SIG-M5 treated with dmso at 0.1 percent for 504 hours (cell line): ENCODE measurements at regions not wholly inside any gene's neighbourhood (a gene's known extent, or its start where the extent isn't known, plus 50 kb on each side); places are given as distances from the start of the nearest gene placed in this dataset.

Source experiments
- DNase-seq: peaks from one replicate; lab custom pipeline; 2025; ENCODE audit not compliant: unreplicated experiment; lab: John Stamatoyannopoulos, UW

GRCh38 chr16:59210955-59211541 lies 476.9 kb upstream of the GOT2 start:
- no peak for DNase-seq

GRCh38 chr16:59205403-59205802 lies 471.3 kb upstream of the GOT2 start:
- no peak for DNase-seq

GRCh38 chr16:59204589-59204988 lies 470.5 kb upstream of the GOT2 start:
- DNase-seq, result no peak

- DNase-seq, result no peak
These were observed 468.2 kb upstream of the GOT2 start for GRCh38 chr16:59202233-59202862.

- DNase-seq, result no peak
These were observed 467.7 kb upstream of the GOT2 start for GRCh38 chr16:59201821-59202220.

- DNase-seq, result no peak
These were observed 467.0 kb upstream of the GOT2 start for GRCh38 chr16:59201160-59201559.

- DNase-seq, result no peak
These were observed 464.4 kb upstream of the GOT2 start for GRCh38 chr16:59198487-59198886.

- DNase-seq, result no peak
These were observed 461.1 kb upstream of the GOT2 start for GRCh38 chr16:59195242-59195641.

- DNase-seq, result no peak
These were observed 459.5 kb upstream of the GOT2 start for GRCh38 chr16:59193637-59194036.

GRCh38 chr16:59192551-59193199 lies 458.6 kb upstream of the GOT2 start:
- DNase-seq, result peak; percentile 12

- no peak for DNase-seq
These were observed 456.6 kb upstream of the GOT2 start for GRCh38 chr16:59190731-59191130.

- DNase-seq, result no peak
These were observed 453.9 kb upstream of the GOT2 start for GRCh38 chr16:59188029-59188428.

- DNase-seq, result no peak
These were observed 447.8 kb upstream of the GOT2 start for GRCh38 chr16:59181821-59182420.

GRCh38 chr16:59180083-59180476 lies 446.0 kb upstream of the GOT2 start:
- no peak for DNase-seq

GRCh38 chr16:59179446-59180082 lies 445.4 kb upstream of the GOT2 start:
- no peak for DNase-seq

- DNase-seq, result no peak
These were observed 439.3 kb upstream of the GOT2 start for GRCh38 chr16:59173408-59173831.

GRCh38 chr16:59170099-59170712 lies 436.1 kb upstream of the GOT2 start:
- DNase-seq, result no peak

GRCh38 chr16:59169168-59169567 lies 435.1 kb upstream of the GOT2 start:
- no peak for DNase-seq

- no peak for DNase-seq
These were observed 434.5 kb upstream of the GOT2 start for GRCh38 chr16:59168461-59169114.

- no peak for DNase-seq
These were observed 430.3 kb upstream of the GOT2 start for GRCh38 chr16:59164461-59164860.
